ENCODE measurements at regions not wholly inside any gene's neighbourhood (a gene's known extent, or its start where the extent isn't known, plus 50 kb on each side); places are given as distances from the start of the nearest gene placed in this dataset.

DNA sequence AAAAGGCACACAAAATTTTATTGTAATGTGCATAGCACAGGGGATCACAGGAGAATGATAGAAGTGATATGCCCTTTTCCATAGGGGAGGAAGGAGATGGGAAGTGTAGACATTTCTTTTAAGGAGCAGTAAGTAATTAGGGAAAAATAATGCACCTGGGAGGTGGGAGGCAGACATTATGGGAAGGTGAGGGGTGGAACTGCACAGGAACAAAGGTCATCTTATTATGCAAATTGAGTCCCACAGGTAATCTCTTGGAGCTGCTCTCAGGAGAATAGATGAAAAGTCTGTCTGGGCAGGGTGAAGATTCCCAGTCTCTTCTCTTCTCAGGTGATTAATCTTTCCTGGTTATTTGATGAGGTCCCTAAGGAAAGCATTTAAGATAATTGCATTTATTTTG, 331.5 kb downstream of the ENC1 start:
- no peak for DNase-seq (ENCODE audit: low read depth in 2 of 2)
- TF ChIP-seq, protein P1, sequence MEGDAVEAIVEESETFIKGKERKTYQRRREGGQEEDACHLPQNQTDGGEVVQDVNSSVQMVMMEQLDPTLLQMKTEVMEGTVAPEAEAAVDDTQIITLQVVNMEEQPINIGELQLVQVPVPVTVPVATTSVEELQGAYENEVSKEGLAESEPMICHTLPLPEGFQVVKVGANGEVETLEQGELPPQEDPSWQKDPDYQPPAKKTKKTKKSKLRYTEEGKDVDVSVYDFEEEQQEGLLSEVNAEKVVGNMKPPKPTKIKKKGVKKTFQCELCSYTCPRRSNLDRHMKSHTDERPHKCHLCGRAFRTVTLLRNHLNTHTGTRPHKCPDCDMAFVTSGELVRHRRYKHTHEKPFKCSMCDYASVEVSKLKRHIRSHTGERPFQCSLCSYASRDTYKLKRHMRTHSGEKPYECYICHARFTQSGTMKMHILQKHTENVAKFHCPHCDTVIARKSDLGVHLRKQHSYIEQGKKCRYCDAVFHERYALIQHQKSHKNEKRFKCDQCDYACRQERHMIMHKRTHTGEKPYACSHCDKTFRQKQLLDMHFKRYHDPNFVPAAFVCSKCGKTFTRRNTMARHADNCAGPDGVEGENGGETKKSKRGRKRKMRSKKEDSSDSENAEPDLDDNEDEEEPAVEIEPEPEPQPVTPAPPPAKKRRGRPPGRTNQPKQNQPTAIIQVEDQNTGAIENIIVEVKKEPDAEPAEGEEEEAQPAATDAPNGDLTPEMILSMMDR (IDR thresholded peaks at IDR 0.05; ENCODE audit: low read depth, low read length) = no peak
- no peak overlapping the region for H3K4me3 ChIP-seq (replicated peaks in 1 of 2; ENCODE audit: low read depth in 2 of 2, low read length in 2 of 2)

DNA sequence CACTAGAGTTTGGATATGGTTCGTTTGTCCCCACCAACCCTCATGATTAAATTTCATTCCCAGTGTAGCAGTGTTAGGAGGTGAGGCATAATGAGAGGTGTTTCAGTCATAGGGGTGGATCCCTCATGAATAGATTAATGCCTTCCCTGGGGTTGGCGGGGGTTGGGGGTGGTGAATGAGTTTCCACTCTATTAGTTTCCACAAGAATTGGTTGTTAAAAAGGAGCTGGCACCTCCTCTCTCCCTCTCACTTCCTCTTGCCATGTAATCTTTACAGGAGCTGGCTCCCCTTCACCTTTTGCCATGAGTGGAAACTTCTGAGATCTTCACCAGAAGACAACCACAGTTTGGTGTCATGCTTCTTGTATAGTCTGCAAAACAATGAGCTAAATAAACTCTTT, 333.7 kb downstream of the ENC1 start:
- H3K4me3 ChIP-seq (replicated peaks in 1 of 2; ENCODE audit: low read depth in 2 of 2, low read length in 2 of 2) = no peak overlapping the region
- DNase-seq (ENCODE audit: low read depth in 2 of 2) = no peak
- TF ChIP-seq, protein P1 (IDR thresholded peaks at IDR 0.05; ENCODE audit: low read depth, low read length) = no peak

DNA sequence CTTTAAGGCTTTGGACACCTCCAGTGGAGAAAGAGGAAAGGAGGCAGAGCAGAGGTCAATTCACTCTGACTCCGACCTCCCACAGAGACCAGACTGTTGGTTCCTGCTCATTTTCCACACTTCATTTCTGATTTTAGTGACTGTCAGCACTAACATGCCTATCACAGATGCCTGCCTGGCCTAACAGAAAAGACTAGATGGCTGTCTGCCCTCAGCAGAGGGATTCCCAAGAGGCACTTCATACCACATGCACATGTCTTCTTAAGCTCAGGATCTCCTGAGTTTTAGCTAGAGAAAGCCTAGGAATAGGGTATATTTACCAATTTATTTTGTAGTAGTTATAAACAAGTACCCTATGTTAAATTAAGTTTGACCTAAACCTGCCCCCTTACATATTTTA, 336.0 kb downstream of the ENC1 start:
- TF ChIP-seq, protein P1 (IDR thresholded peaks at IDR 0.05; ENCODE audit: low read depth, low read length) = no peak
- H3K4me3 ChIP-seq (replicated peaks in 1 of 2; ENCODE audit: low read depth in 2 of 2, low read length in 2 of 2) = no peak overlapping the region
- DNase-seq (ENCODE audit: low read depth in 2 of 2) = no peak

DNA sequence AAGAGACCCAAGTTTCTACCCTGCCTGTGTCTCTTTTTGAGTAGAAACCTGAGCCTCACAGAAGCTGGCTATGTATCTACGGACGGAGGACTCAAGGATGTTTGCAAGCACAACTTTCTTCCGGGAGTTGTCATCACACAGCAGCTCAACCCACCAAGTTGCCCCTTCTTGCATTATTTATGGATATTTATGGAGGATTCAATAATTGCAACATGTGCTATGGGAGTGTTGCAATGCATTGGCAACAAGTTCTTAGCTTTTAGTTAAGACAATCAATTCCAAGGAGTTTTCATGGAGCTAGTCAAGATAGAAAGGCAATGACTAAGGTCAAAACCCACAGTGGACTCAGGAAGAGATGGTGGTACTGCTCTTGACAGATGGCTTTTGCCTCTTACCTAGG, 336.9 kb downstream of the ENC1 start:
- no peak overlapping the region for H3K4me3 ChIP-seq (replicated peaks in 1 of 2; ENCODE audit: low read depth in 2 of 2, low read length in 2 of 2)
- TF ChIP-seq, protein P1 (IDR thresholded peaks at IDR 0.05; ENCODE audit: low read depth, low read length) = no peak

DNA sequence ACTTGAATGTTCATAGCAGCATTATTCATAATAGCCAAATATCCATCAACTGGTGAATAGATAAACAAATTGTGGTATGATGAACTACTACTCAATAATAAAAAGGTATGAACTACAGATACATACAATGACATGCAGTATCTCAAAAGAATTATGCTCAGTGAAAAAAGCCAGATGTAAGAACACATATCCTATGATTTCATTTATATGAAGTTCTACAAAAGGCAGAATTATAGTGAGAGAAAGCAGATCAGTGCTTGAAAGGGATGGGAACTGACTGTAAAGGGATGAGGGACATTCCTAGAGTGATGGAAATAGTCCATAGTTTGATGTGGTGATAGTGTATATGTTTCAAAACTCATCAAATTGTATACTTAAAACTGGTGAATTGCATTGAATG, 339.0 kb downstream of the ENC1 start:
- TF ChIP-seq, protein P1 (IDR thresholded peaks at IDR 0.05; ENCODE audit: low read depth, low read length) = no peak
- H3K4me3 ChIP-seq (replicated peaks in 1 of 2; ENCODE audit: low read depth in 2 of 2, low read length in 2 of 2) = no peak overlapping the region
- no peak for DNase-seq (ENCODE audit: low read depth in 2 of 2)

More for the DNA sequence above, 336.9 kb downstream of the ENC1 start:
- no peak for DNase-seq (ENCODE audit: low read depth in 2 of 2)

DNA sequence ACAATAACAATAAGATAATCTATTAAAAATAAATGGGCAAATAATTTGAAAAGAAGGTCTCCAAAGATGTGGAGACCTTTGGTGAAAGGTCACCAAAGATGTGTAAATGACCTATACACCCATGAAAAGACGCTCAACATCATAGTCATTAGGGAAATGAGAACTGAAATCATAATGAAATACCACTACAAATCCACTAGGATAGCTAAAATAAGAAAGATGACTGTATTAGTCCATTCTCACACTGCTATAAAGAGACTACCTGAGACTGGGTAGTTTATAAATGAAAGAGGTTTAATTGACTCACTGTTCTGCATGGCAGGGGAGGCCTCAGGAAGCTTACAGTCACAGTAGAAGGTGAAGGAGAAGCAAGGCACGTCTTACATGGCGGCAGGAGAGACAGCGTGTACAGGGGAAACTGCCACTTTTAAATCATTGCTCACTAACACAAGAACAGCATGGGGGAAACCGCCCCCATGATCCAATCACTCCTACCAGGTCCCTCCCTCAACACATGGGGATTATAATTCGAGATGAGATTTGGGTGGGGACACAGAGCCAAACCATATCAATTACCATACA, 339.6 kb downstream of the ENC1 start:
- TF ChIP-seq, protein P1 (IDR thresholded peaks at IDR 0.05; ENCODE audit: low read depth, low read length) = no peak
- no peak overlapping the region for H3K4me3 ChIP-seq (replicated peaks in 1 of 2; ENCODE audit: low read depth in 2 of 2, low read length in 2 of 2)
- no peak for DNase-seq (ENCODE audit: low read depth in 2 of 2)

DNA sequence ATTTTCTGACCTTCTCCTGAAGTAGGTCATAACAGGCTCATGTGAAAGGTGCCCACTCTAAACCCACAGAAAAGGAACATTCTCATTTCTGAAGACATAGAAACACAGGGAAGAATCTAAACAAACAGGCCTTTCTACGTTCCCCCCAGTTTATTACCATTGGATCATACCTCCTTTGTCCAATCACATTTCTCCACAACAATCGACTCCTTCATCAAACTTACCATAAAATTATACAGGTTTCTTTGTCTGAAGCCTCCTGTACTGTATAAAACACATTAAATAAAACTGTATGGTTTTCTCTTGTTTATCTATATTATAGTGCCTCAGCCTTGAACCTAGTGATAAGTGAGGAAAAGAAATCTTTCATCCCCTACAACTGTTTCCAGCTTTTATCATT, 340.7 kb downstream of the ENC1 start:
- TF ChIP-seq, protein P1 (IDR thresholded peaks at IDR 0.05; ENCODE audit: low read depth, low read length) = no peak
- H3K4me3 ChIP-seq (replicated peaks in 1 of 2; ENCODE audit: low read depth in 2 of 2, low read length in 2 of 2) = no peak overlapping the region
- no peak for DNase-seq (ENCODE audit: low read depth in 2 of 2)

Data from cardiac fibroblast (primary cell).